ENCODE measurements at regions not wholly inside any gene's neighbourhood (a gene's known extent, or its start where the extent isn't known, plus 50 kb on each side); places are given as distances from the start of the nearest gene placed in this dataset.
"Not testable (repeated sequence)": the region's sequence is repeated elsewhere in the genome, so short reads cannot be mapped to it uniquely, and the experiment has no call there.

DNA sequence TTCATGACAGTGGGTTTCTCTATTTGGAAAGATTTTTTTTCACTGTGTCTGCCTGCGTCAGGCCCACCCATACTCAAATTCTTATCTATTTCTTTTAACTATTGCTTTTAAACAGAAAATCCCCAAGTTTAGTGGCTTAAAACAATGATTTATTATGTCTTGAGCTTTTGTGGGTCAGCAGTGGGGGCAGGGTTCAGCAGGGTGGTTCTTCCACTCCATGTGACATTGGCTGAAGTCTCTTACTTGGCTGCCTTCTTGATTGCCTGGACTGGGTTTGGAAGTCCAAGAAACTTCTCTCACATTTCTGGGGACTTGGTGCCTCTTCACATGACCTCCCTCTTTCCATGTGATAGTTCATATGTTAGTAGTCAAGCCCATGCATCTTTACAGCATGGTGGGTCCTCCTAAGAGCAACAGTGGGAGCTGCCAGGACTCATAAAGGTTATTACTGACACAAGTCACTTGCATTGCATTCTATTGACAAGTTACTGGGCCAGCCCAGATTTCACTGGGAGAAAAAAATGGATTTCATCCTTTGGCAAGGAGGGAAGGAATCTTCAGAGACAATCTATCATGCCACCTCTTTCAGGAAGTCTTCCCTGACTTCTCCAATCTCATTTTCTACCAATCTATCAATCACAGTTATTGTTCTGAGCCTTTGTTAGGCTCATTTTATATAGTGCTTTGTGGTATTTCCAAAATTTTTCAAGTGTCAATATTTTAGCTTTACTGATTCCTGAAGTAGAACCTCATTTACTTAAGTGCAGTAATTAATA lies 436.1 kb downstream of the XYLT1 start:
- no peak for TF ChIP-seq CTCF (IDR thresholded peaks at IDR 0.05)
- Mint-ChIP-seq H3K4me1 (no peaks in the 10 kb centered on the region), H3K36me3 (peaks cover 9% of the 10 kb centered on the region), H3K9me3 (peaks cover 0 to 2% of the 10 kb centered on the region in 2 donors), H3K4me3 (no peak overlapping the region), H3K27me3 (ENCODE audit: low read depth in 2 of 2) (peaks cover 3 to 6% of the 10 kb centered on the region in 2 donors), H3K27ac (no peak overlapping the region)
- ATAC-seq (no peak), DNase-seq (no peak)
- intact Hi-C loops (cut with micrococcal nuclease) = no loop called here
- 100% methylated on average over 1 of the region's 1 CpG for WGBS (ENCODE audit: insufficient coverage)
- no peak overlapping the region for H3K4me3 ChIP-seq (ENCODE audit: low read length)
- no peaks in the 10 kb centered on the region for H3K9me3 ChIP-seq (ENCODE audit: control insufficient read depth, insufficient read depth, low read length)
- no peaks in the 10 kb centered on the region for H3K4me1 ChIP-seq (ENCODE audit: control insufficient read depth, insufficient read depth, low read length)
- H3K27me3 ChIP-seq (ENCODE audit: control insufficient read depth, insufficient read depth, low read length) = no peaks in the 10 kb centered on the region
- no peak overlapping the region for H3K27ac ChIP-seq (ENCODE audit: low read length)
- H3K36me3 ChIP-seq (ENCODE audit: control insufficient read depth, insufficient read depth, low read length) = no peaks in the 10 kb centered on the region

GRCh38 chr16:17037499-17037898 lies 433.3 kb downstream of the XYLT1 start:
- ATAC-seq = no peak
- Histone ChIP-seq H3K4me3 (ENCODE audit: low read length) (no peak overlapping the region), H3K9me3 (ENCODE audit: control insufficient read depth, insufficient read depth, low read length) (no peaks in the 10 kb centered on the region), H3K4me1 (ENCODE audit: control insufficient read depth, insufficient read depth, low read length) (no peaks in the 10 kb centered on the region), H3K27me3 (ENCODE audit: control insufficient read depth, insufficient read depth, low read length) (no peaks in the 10 kb centered on the region), H3K27ac (ENCODE audit: low read length) (no peak overlapping the region), H3K36me3 (ENCODE audit: control insufficient read depth, insufficient read depth, low read length) (no peaks in the 10 kb centered on the region)
- no peak for DNase-seq
- no peak for TF ChIP-seq CTCF (IDR thresholded peaks at IDR 0.05)
- no peaks in the 10 kb centered on the region for H3K9me3 Mint-ChIP-seq
- intact Hi-C loops (cut with micrococcal nuclease) = no loop called here
- no peak overlapping the region for H3K27ac Mint-ChIP-seq
- H3K36me3 Mint-ChIP-seq = no peaks in the 10 kb centered on the region
- 87% methylated on average over 5 of the region's 5 CpGs for WGBS (ENCODE audit: insufficient coverage)
- H3K4me1 Mint-ChIP-seq = peaks cover 0 to 4% of the 10 kb centered on the region in 2 donors
- H3K4me3 Mint-ChIP-seq = no peak overlapping the region
- H3K27me3 Mint-ChIP-seq (ENCODE audit: low read depth in 2 of 2) = peaks cover 0 to 3% of the 10 kb centered on the region in 2 donors

- Mint-ChIP-seq H3K36me3 (no peaks in the 10 kb centered on the region), H3K9me3 (no peaks in the 10 kb centered on the region), H3K27ac (no peak overlapping the region), H3K4me1 (peaks cover 0 to 4% of the 10 kb centered on the region in 2 donors), H3K4me3 (no peak overlapping the region), H3K27me3 (ENCODE audit: low read depth in 2 of 2) (peaks cover 0 to 3% of the 10 kb centered on the region in 2 donors)
- no peak for DNase-seq
- Histone ChIP-seq H3K27me3 (ENCODE audit: control insufficient read depth, insufficient read depth, low read length) (no peaks in the 10 kb centered on the region), H3K9me3 (ENCODE audit: control insufficient read depth, insufficient read depth, low read length) (no peaks in the 10 kb centered on the region), H3K4me3 (ENCODE audit: low read length) (no peak overlapping the region), H3K4me1 (ENCODE audit: control insufficient read depth, insufficient read depth, low read length) (no peaks in the 10 kb centered on the region), H3K27ac (ENCODE audit: low read length) (no peak overlapping the region), H3K36me3 (ENCODE audit: control insufficient read depth, insufficient read depth, low read length) (no peaks in the 10 kb centered on the region)
- ATAC-seq = no peak
- no peak for TF ChIP-seq CTCF (IDR thresholded peaks at IDR 0.05)
- intact Hi-C loops (cut with micrococcal nuclease) = no loop called here
- WGBS (ENCODE audit: insufficient coverage) = 93% methylated on average over 5 of the region's 5 CpGs
Measured at GRCh38 chr16:17038415-17038814, 432.3 kb downstream of the XYLT1 start.

GRCh38 chr16:17049109-17049508 lies 421.7 kb downstream of the XYLT1 start:
- WGBS (ENCODE audit: insufficient coverage) = 100% methylated on average over 1 of the region's 2 CpGs
- DNase-seq; H3K4me1 Mint-ChIP-seq; H3K9me3 Mint-ChIP-seq; H3K4me3 ChIP-seq (ENCODE audit: low read length); H3K27me3 ChIP-seq (ENCODE audit: control insufficient read depth, insufficient read depth, low read length); H3K36me3 ChIP-seq (ENCODE audit: control insufficient read depth, insufficient read depth, low read length); H3K4me1 ChIP-seq (ENCODE audit: control insufficient read depth, insufficient read depth, low read length); intact Hi-C loops (cut with micrococcal nuclease); H3K27ac Mint-ChIP-seq; H3K9me3 ChIP-seq (ENCODE audit: control insufficient read depth, insufficient read depth, low read length); H3K27me3 Mint-ChIP-seq (ENCODE audit: low read depth in 2 of 2); ATAC-seq; H3K27ac ChIP-seq (ENCODE audit: low read length); H3K4me3 Mint-ChIP-seq; H3K36me3 Mint-ChIP-seq: not testable (repeated sequence)

All from natural killer cell (primary cell).